Neutrophil (primary cell): ENCODE measurements at regions not wholly inside any gene's neighbourhood (a gene's known extent, or its start where the extent isn't known, plus 50 kb on each side); places are given as distances from the start of the nearest gene placed in this dataset.

ENCODE experiments used
- H3K27ac ChIP-seq: fragments of 200-600 bp; sonication (generic); 2 replicates; pipeline ENCODE4 v1.5.1; 2016; ENCODE audit warnings: mild to moderate bottlenecking, moderate library complexity
- H3K27me3 ChIP-seq: fragments of 200-600 bp; sonication (generic); 2 replicates; pipeline ENCODE4 v1.6.0; 2016; ENCODE audit warnings: mild to moderate bottlenecking
- H3K36me3 ChIP-seq: fragments of 200-600 bp; sonication (generic); 2 replicates; pipeline ENCODE4 v1.5.1; 2017
- H3K4me1 ChIP-seq, 2 experiments: fragments of 200-600 bp in 1 of 2; sonication (generic) in 1 of 2; 1 replicate in 1 of 2; 2 replicates in 1 of 2; pipeline versions ENCODE4 v1.5.1 to v1.6.1; 2013 to 2016; ENCODE audit warnings: low read depth in 1 of 2, low read length in 1 of 2, mild to moderate bottlenecking in 1 of 2, moderate library complexity in 1 of 2; ENCODE audit not compliant: control insufficient read depth in 1 of 2, insufficient read depth in 1 of 2
- H3K4me3 ChIP-seq, 2 experiments: fragments of 200-600 bp in 1 of 2; sonication (generic) in 1 of 2; 1 replicate in 1 of 2; 2 replicates in 1 of 2; pipeline ENCODE4 v1.5.1; 2013 to 2016; ENCODE audit warnings: low read depth in 1 of 2, low read length in 1 of 2, mild to moderate bottlenecking in 1 of 2, moderate library complexity in 1 of 2
- H3K9me3 ChIP-seq: fragments of 200-600 bp; sonication (generic); 2 replicates; pipeline ENCODE4 v1.5.1; 2016
- CTCF ChIP-seq: fragments of 200-600 bp; sonication (generic); IDR thresholded peaks from 2 replicates; pipeline ENCODE4 v1.5.1; 2016; ENCODE audit warnings: antibody characterized with exemption

GRCh38 chr3:72345980-72346379, 502.3 kb downstream of the SHQ1 start:
- H3K27me3 ChIP-seq = no peaks in the 10 kb centered on the region
- no peak overlapping the region for H3K27ac ChIP-seq
- no peak for TF ChIP-seq CTCF

GRCh38 chr3:72345237-72345878, 502.9 kb downstream of the SHQ1 start:
- no peak for TF ChIP-seq CTCF
- no peaks in the 10 kb centered on the region for H3K27me3 ChIP-seq
- no peaks in the 10 kb centered on the region for H3K9me3 ChIP-seq
- H3K4me3 ChIP-seq = no peak overlapping the region
- H3K36me3 ChIP-seq = no peaks in the 10 kb centered on the region
- H3K27ac ChIP-seq = no peak overlapping the region
- peaks cover 30 to 43% of the 10 kb centered on the region in 2 experiments for H3K4me1 ChIP-seq

More at GRCh38 chr3:72345980-72346379, 502.3 kb downstream of the SHQ1 start:
- Histone ChIP-seq H3K4me3 (no peak overlapping the region), H3K36me3 (no peaks in the 10 kb centered on the region), H3K4me1 (peaks cover 30 to 43% of the 10 kb centered on the region in 2 experiments), H3K9me3 (no peaks in the 10 kb centered on the region)

DNA sequence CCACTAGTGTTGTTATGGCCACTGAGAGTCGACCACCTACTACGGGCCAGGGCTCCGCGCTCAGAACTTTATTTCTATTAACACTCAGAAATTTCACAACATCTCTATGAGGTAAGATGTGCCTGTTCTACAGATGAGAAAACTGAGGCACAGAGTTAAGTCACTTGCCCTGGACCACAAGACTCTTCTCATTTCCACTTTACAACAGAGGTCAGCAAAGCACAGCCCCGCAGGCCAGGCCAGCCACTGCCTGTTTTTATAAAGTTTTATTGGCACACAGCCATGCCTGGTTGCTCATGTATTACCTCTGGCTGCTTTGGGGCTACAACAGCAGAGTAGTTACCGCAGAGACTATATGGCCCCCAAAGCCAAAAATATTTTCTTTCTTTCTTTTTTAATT, 503.6 kb downstream of the SHQ1 start:
- H3K27ac ChIP-seq = no peak overlapping the region
- TF ChIP-seq CTCF = no peak
- H3K4me1 ChIP-seq = peaks cover 30 to 43% of the 10 kb centered on the region in 2 experiments

GRCh38 chr3:72344236-72344635, 504.0 kb downstream of the SHQ1 start:
- no peak overlapping the region for H3K4me3 ChIP-seq
- H3K9me3 ChIP-seq = no peaks in the 10 kb centered on the region
- peaks cover 30 to 43% of the 10 kb centered on the region in 2 experiments for H3K4me1 ChIP-seq
- H3K27ac ChIP-seq = no peak overlapping the region
- no peaks in the 10 kb centered on the region for H3K36me3 ChIP-seq
- H3K27me3 ChIP-seq = no peaks in the 10 kb centered on the region
- TF ChIP-seq CTCF = no peak

More for the DNA sequence above, 503.6 kb downstream of the SHQ1 start:
- Histone ChIP-seq H3K36me3 (no peaks in the 10 kb centered on the region), H3K4me3 (no peak overlapping the region), H3K27me3 (no peaks in the 10 kb centered on the region), H3K9me3 (no peaks in the 10 kb centered on the region)

GRCh38 chr3:72343078-72343477, 505.2 kb downstream of the SHQ1 start:
- Histone ChIP-seq H3K36me3 (no peaks in the 10 kb centered on the region), H3K4me1 (peaks cover 30 to 41% of the 10 kb centered on the region in 2 experiments), H3K27ac (no peak overlapping the region)

More at GRCh38 chr3:72343078-72343477, 505.2 kb downstream of the SHQ1 start:
- no peaks in the 10 kb centered on the region for H3K27me3 ChIP-seq
- no peaks in the 10 kb centered on the region for H3K9me3 ChIP-seq
- no peak for TF ChIP-seq CTCF
- H3K4me3 ChIP-seq = no peak overlapping the region
